C4-2B (cell line): ENCODE measurements at regions not wholly inside any gene's neighbourhood (a gene's known extent, or its start where the extent isn't known, plus 50 kb on each side); places are given as distances from the start of the nearest gene placed in this dataset.

Experiments
- H3K27ac ChIP-seq: fragments of 450-650 bp; 2 replicates; pipeline ENCODE4 v1.5.1; 2017
- CTCF ChIP-seq: fragments of 450-650 bp; conservative IDR thresholded peaks from 2 replicates; pipeline ENCODE4 v1.5.1; 2017; ENCODE audit warnings: mild to moderate bottlenecking
- ZFX ChIP-seq: fragments of 450-650 bp; IDR thresholded peaks from 2 replicates; pipeline ENCODE4 v1.6.1; 2017

GRCh38 chr6:127013865-127014264 is 104.6 kb upstream of the RSPO3 start:
- TF ChIP-seq CTCF (no peak), ZFX (no peak)
- no peak overlapping the region for H3K27ac ChIP-seq

- TF ChIP-seq CTCF, result no peak
- no peak for TF ChIP-seq ZFX
Observed at GRCh38 chr6:127015858-127016257, 102.6 kb upstream of the RSPO3 start.

GRCh38 chr6:127019828-127020227 is 98.6 kb upstream of the RSPO3 start:
- H3K27ac ChIP-seq, result no peak overlapping the region
- TF ChIP-seq CTCF, result no peak
- no peak for TF ChIP-seq ZFX

More at GRCh38 chr6:127015858-127016257, 102.6 kb upstream of the RSPO3 start:
- no peak overlapping the region for H3K27ac ChIP-seq

- no peak overlapping the region for H3K27ac ChIP-seq
- TF ChIP-seq ZFX (no peak), CTCF (no peak)
Observed at GRCh38 chr6:127022302-127022701, 96.2 kb upstream of the RSPO3 start.

GRCh38 chr6:127023001-127023778 is 95.3 kb upstream of the RSPO3 start:
- no peak for TF ChIP-seq CTCF
- no peak for TF ChIP-seq ZFX
- H3K27ac ChIP-seq, result no peak overlapping the region

- no peak overlapping the region for H3K27ac ChIP-seq
- no peak for TF ChIP-seq ZFX
- no peak for TF ChIP-seq CTCF
Observed at GRCh38 chr6:127026247-127026646, 92.2 kb upstream of the RSPO3 start.

- H3K27ac ChIP-seq, result no peak overlapping the region
- TF ChIP-seq ZFX (no peak), CTCF (no peak)
Observed at GRCh38 chr6:127030111-127030510, 88.4 kb upstream of the RSPO3 start.
